Fibroblast of lung (primary cell): ENCODE measurements at regions not wholly inside any gene's neighbourhood (a gene's known extent, or its start where the extent isn't known, plus 50 kb on each side); places are given as distances from the start of the nearest gene placed in this dataset.

Experiments used
- CTCF ChIP-seq, 2 donors: IDR thresholded peaks in 1 of 2; conservative IDR thresholded peaks in 1 of 2; 1 replicate in 1 of 2; 2 replicates in 1 of 2; pipeline ENCODE4 v1.5.1; 2011 to 2012; ENCODE audit warnings: low read length in 2 of 2, control low read depth in 1 of 2, inconsistent platforms in 1 of 2, low read depth in 1 of 2, mild to moderate bottlenecking in 1 of 2
- EZH2 ChIP-seq: IDR thresholded peaks from 2 replicates; pipeline ENCODE4 v1.5.1; 2012; ENCODE audit warnings: low read length, control low read depth, mild to moderate bottlenecking; ENCODE audit errors: missing control alignments

GRCh38 chr4:157996061-157997028, 176.5 kb downstream of the GASK1B start:
- TF ChIP-seq CTCF (conservative IDR thresholded peaks at IDR 0.05 in 1 of 2, IDR thresholded peaks at IDR 0.05 in 1 of 2; ENCODE audit: low read depth in 1 of 2, low read length in 2 of 2): no peak
- TF ChIP-seq EZH2: no peak
